ENCODE measurements at regions not wholly inside any gene's neighbourhood (a gene's known extent, or its start where the extent isn't known, plus 50 kb on each side); places are given as distances from the start of the nearest gene placed in this dataset.
A peak's percentile ranks its signal among the peaks of the same experiment; 100 is the strongest.
"Not testable (repeated sequence)": the region's sequence is repeated elsewhere in the genome, so short reads cannot be mapped to it uniquely, and the experiment has no call there.

- DNase-seq, result not testable (repeated sequence)
These were observed 476.0 kb upstream of the CHD1 start for GRCh38 chr5:99404764-99405302.

DNA sequence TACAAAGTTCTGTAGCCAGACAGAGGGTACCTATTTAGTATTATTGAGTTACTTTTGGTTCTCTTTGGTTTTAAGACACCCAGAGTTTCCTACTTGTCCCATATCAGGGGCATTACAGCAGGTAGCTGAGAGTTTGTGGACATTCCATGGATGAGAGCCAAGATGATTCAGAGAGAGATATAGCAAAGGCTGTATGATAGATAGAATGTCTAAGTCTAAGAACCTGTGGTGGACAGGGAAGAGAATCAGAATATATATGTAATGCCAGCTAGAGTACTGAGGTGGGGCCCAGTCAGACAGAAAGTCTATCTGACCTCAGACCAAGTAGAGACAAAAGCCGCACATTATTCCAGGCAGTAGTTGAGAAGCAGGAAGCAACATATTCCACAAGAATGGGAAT, 471.8 kb upstream of the CHD1 start:
- not testable (repeated sequence) for DNase-seq

GRCh38 chr5:99398976-99399375, 470.2 kb upstream of the CHD1 start:
- no peak for DNase-seq

DNA sequence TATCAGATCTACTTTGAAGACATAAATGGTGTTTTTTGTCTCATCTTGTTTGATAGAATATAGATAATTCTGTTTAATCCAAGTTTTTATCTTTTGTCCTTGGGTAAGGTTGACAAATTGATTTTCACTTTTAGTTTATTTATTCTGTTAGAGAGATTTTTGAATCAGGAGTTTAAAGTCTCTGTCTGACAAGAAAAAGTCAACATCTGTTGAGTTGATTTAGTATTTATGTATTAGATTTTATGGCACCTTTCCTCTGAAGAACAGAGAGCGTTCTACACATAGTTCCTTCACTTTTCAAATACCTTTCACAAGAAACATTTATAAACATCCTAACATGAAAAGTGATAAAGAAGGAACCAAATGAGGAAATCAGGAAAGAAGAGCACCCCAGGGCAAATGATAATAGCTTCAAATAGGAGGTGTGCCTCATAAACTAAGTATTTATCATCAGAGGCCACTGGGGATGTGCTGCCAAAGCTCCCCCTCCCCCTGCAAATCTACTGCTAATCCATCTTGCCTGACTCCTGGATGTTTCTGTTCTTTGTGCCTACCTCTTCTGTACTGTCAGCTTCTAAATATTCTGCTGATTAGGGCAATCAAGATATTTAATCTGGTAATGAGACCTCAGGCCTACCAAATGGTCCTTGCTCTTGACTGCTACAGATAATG, 457.7 kb upstream of the CHD1 start:
- DNase-seq, result no peak

- DNase-seq, result no peak
These were observed 450.4 kb upstream of the CHD1 start for GRCh38 chr5:99379187-99379586.

GRCh38 chr5:99378443-99378842, 449.6 kb upstream of the CHD1 start:
- no peak for DNase-seq

DNA sequence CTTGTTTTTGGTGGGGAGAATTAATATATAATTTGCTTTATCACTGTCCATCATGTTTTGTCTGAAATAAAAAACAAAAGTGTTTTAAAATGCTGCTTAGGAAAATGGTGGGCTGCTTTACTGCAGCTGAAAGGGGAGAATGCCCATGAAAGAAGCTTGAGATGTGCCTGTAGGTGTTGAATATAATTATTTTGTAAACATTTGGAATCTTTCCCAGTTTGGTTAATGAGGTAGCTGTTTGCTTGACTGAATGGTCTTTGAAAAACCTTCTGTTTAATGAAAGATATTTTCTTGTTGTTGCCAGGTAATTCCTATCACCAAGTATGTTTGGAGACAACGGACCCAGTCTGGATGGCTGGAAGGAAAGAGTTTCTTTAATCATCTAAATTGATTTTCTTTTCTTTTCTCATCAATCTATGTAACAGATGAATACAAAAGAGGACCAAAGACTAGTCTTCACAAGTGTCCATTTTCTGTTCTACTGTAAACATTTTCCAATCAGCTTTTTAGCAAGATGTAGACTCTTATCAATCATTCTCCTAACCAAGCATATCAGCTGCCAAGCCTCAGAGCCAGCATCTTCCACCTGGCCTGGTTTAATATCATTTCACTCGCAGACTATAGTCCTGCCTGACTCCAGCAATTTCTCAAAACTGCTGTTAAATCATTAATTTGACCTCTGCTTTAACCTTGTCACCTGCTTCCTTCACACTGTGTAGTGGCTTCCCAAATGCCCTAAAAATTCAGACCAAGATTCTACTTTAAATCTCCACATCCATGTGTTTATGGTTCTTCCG, 441.2 kb upstream of the CHD1 start:
- DNase-seq, result peak; percentile 36

DNA sequence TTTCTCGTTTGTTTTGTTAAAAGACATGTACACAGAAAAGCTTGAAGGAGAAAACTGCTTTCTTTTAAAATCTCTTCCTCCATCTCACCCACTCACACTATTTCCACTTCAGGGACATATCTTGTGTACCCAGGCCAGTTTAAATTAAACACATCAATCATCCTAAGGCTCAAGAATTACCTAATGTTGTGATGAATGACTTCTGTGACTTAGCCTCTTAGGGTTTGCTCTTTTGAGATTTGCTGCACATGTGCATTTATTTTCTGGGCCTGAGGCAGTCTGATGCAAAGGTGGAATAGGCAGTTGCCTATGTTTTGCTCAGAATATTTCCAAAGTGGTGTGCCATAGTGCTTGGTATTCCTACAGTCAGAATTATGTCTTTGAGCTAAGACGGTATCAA, 439.9 kb upstream of the CHD1 start:
- no peak for DNase-seq

DNA sequence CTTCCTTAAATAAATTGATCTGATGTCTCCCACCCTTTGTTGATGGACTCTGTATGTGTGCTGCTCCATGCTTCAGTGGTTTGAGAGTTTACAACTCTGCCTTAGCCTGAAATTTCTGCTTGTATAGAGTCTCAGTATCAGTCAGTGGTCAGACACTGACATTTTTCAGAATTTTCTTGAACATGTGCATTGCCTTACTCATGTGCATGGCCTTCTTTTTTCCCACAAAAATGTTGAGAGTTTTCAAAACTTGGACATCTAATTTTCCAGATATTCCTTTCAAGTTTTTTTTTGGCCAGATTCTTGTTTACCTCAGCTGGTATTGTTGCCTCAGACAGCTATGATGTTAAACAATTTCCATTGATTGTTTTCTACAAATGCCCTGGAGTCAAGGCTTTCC, 427.1 kb upstream of the CHD1 start:
- DNase-seq, result no peak

GRCh38 chr5:99349787-99350186, 421.0 kb upstream of the CHD1 start:
- DNase-seq, result no peak

GRCh38 chr5:99348597-99348996, 419.8 kb upstream of the CHD1 start:
- no peak for DNase-seq

DNA sequence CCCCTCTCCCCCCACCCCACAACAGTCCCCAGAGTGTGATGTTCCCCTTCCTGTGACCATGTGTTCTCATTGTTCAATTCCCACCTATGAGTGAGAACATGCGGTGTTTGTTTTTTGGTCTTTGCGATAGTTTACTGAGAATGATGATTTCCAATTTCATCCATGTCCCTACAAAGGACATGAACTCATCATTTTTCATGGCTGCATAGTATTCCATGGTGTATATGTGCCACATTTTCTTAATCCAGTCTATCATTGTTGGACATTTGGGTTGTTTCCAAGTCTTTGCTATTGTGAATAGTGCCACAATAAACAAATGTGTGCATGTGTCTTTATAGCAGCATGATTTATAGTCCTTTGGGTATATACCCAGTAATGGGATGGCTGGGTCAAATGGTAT, 411.0 kb upstream of the CHD1 start:
- DNase-seq, result not testable (repeated sequence)

GRCh38 chr5:99334936-99335335, 406.1 kb upstream of the CHD1 start:
- DNase-seq, result no peak

DNA sequence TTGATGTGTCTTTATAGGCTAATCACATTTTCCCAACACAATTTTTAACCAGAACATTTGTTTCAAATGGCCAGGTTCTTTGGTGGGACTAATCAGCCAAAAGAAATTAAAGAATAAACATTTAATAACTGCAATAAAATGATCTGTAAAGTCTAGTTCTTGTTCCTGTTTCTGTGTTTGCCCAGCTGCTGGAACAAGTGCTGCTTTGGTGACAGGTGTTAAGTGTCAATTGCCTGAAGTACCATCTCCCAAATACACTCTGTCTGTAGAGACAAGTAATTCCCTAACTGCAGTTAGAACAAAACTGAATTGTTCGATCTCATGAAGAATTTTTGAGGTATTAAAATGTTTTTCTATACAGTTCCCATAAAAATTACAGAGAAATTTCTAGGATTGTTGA, 402.3 kb upstream of the CHD1 start:
- peak; percentile 69 for DNase-seq

GRCh38 chr5:99320436-99320835, 391.6 kb upstream of the CHD1 start:
- DNase-seq, result peak; percentile 7

DNA sequence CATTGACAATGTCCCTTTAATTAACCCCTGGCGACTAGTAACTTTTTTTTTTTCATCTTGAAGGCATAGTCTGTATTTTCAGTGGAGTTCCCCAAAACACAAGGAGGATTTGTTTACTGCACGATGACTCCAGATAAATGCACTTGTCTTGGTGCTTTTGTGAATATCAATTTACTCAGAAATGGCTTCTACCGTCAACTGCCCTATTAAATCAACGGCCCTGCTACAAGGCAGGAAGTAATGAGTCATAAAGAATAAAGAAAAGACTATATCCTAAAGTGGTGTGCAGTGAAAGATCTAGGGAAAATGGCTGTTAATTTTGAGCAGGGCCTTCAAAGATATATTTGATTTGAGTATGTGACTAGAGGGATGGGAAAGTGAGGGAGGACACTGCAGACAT, 388.3 kb upstream of the CHD1 start:
- DNase-seq, result peak; percentile 26

DNA sequence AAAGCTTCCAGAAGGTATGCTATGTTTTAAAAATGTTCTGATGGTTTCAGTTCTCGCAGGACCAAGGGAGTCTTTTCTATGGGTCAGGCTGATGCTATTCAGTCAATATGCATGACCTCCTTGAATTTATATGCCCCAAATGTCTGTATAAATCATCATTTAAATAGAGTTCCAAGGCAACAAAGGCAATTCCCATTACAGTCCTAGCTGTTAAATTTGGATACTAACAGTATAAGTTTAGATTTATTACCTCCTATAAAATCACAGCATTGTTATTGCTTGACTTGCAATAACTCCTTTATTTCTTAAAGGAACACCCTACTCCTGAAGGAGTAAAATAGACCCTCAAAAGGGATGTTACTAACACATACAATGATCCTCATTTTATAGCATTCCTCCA, 387.7 kb upstream of the CHD1 start:
- no peak for DNase-seq

GRCh38 chr5:99315413-99316183, 386.8 kb upstream of the CHD1 start:
- no peak for DNase-seq

GRCh38 chr5:99314721-99315120, 385.9 kb upstream of the CHD1 start:
- DNase-seq, result no peak

GRCh38 chr5:99308131-99308530, 379.3 kb upstream of the CHD1 start:
- DNase-seq, result no peak

GRCh38 chr5:99305045-99305580, 376.3 kb upstream of the CHD1 start:
- DNase-seq, result no peak

- DNase-seq, result peak; percentile 8
These were observed 356.8 kb upstream of the CHD1 start for GRCh38 chr5:99285606-99286005.

GRCh38 chr5:99275128-99275527, 346.3 kb upstream of the CHD1 start:
- DNase-seq, result no peak
